ENCODE measurements at regions not wholly inside any gene's neighbourhood (a gene's known extent, or its start where the extent isn't known, plus 50 kb on each side); places are given as distances from the start of the nearest gene placed in this dataset.

DNA sequence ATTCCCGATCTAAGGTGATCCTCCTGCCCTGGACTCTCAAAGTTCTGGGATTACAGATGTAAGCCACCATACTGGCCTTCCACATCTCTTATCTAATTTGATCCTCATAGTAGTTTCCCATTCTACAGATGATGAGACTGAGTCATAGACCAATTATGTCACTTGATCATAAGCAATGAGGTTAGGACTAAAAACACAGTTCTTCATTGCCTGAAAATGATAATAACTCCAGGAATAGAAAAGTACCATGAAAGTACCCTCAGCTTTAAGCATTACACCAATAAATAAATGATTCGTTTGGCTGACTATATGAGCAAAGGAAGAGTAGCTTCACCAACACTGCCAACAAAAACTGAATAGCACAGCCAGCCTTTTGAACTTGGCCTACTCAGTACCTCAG lies 389.5 kb downstream of the ACTL7B start:
- no peak overlapping the region for H2AFZ ChIP-seq (ENCODE audit: low read length)
- H3K4me3 ChIP-seq (ENCODE audit: low read depth, low read length, poor library complexity, severe bottlenecking), result no peak overlapping the region
- H3K4me2 ChIP-seq (ENCODE audit: low read length), result no peak overlapping the region
- H3K79me2 ChIP-seq (ENCODE audit: insufficient read depth, low read length), result no peaks in the 10 kb centered on the region
- H3K9ac ChIP-seq (ENCODE audit: low read length), result no peak overlapping the region
- H3K27ac ChIP-seq (ENCODE audit: low read depth, low read length, poor library complexity, severe bottlenecking), result no peak overlapping the region
- H3K9me2 ChIP-seq (ENCODE audit: low read depth, low read length), result no peaks in the 10 kb centered on the region
- no peaks in the 10 kb centered on the region for H3K9me3 ChIP-seq (ENCODE audit: low read length)
- no peaks in the 10 kb centered on the region for H4K20me1 ChIP-seq (ENCODE audit: insufficient read depth, low read length)
- H3K4me1 ChIP-seq (ENCODE audit: insufficient read depth, low read length, severe bottlenecking), result no peaks in the 10 kb centered on the region
- TF ChIP-seq, protein P1, sequence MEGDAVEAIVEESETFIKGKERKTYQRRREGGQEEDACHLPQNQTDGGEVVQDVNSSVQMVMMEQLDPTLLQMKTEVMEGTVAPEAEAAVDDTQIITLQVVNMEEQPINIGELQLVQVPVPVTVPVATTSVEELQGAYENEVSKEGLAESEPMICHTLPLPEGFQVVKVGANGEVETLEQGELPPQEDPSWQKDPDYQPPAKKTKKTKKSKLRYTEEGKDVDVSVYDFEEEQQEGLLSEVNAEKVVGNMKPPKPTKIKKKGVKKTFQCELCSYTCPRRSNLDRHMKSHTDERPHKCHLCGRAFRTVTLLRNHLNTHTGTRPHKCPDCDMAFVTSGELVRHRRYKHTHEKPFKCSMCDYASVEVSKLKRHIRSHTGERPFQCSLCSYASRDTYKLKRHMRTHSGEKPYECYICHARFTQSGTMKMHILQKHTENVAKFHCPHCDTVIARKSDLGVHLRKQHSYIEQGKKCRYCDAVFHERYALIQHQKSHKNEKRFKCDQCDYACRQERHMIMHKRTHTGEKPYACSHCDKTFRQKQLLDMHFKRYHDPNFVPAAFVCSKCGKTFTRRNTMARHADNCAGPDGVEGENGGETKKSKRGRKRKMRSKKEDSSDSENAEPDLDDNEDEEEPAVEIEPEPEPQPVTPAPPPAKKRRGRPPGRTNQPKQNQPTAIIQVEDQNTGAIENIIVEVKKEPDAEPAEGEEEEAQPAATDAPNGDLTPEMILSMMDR (IDR thresholded peaks at IDR 0.05; ENCODE audit: low read length), result no peak
- TF ChIP-seq EZH2 (IDR thresholded peaks at IDR 0.05; ENCODE audit: borderline replicate concordance, low read length), result no peak
- no peaks in the 10 kb centered on the region for H3K36me3 ChIP-seq (ENCODE audit: insufficient read depth, low read length)
- H3F3A ChIP-seq (ENCODE audit: insufficient read depth, low read length), result no peaks in the 10 kb centered on the region
- H3K27me3 ChIP-seq (ENCODE audit: insufficient read depth, low read length), result no peaks in the 10 kb centered on the region

DNA sequence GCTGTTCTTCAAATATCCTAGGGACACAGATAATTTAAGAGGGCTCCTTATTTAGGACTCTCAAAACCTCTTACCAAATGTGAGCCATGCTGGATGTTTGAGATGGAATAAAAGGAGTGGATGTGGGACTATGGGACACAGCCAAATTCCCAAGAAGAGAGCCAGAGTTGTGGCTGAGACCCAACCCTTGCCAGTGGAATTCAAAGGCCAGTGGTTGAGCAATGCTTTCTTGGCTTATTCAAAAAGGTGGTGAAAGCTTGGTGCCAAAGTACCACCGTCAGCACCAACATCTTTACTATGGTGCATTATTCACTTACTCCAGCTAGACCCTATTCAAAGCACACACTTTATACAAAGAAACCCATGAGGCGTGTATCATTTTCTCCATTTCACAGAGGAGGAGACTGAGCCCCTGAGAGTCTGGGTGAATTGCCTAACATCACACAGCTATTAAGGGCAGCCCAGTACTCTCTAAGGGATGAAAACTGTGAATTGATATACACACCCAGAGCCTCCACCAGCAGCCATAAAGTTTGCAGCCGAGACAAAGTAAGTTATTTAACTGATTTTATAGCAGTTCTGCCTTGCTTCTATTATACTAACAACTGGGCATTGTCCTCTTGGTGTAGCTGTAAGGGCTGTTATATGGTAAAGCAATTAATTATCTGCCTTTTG lies 391.7 kb downstream of the ACTL7B start:
- no peaks in the 10 kb centered on the region for H3K36me3 ChIP-seq (ENCODE audit: insufficient read depth, low read length)
- H3K4me2 ChIP-seq (ENCODE audit: low read length), result no peak overlapping the region
- no peaks in the 10 kb centered on the region for H3K79me2 ChIP-seq (ENCODE audit: insufficient read depth, low read length)
- H3K27ac ChIP-seq (ENCODE audit: low read depth, low read length, poor library complexity, severe bottlenecking), result no peak overlapping the region
- no peaks in the 10 kb centered on the region for H3K9me3 ChIP-seq (ENCODE audit: low read length)
- no peak overlapping the region for H2AFZ ChIP-seq (ENCODE audit: low read length)
- H4K20me1 ChIP-seq (ENCODE audit: insufficient read depth, low read length), result no peaks in the 10 kb centered on the region
- no peak overlapping the region for H3K9ac ChIP-seq (ENCODE audit: low read length)
- H3K4me3 ChIP-seq (ENCODE audit: low read depth, low read length, poor library complexity, severe bottlenecking), result no peak overlapping the region
- H3K9me2 ChIP-seq (ENCODE audit: low read depth, low read length), result no peaks in the 10 kb centered on the region
- no peaks in the 10 kb centered on the region for H3K4me1 ChIP-seq (ENCODE audit: insufficient read depth, low read length, severe bottlenecking)
- H3K27me3 ChIP-seq (ENCODE audit: insufficient read depth, low read length), result no peaks in the 10 kb centered on the region
- TF ChIP-seq, protein P1 (IDR thresholded peaks at IDR 0.05; ENCODE audit: low read length), result no peak
- TF ChIP-seq EZH2 (IDR thresholded peaks at IDR 0.05; ENCODE audit: borderline replicate concordance, low read length), result no peak
- H3F3A ChIP-seq (ENCODE audit: insufficient read depth, low read length), result no peaks in the 10 kb centered on the region

DNA sequence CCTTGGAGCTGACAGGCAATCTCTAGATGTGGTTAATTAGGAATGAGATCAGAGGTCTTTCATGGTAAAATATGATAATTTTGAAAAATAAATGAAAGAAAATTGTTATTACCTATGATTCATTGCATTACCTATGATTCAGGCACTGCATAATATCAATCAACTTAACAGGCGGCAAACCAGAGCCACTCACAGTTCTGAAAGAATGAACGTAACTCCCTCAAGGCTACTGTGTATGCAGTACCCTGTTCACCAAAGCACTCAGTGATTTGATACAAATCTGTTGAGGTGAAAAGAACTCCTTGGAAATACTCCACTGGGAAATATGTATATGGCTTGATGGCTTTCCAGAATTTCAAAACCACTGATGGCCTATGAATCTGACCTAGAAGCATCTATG lies 398.9 kb downstream of the ACTL7B start:
- TF ChIP-seq EZH2 (IDR thresholded peaks at IDR 0.05; ENCODE audit: borderline replicate concordance, low read length), result no peak
- TF ChIP-seq, protein P1 (IDR thresholded peaks at IDR 0.05; ENCODE audit: low read length), result no peak
- H3F3A ChIP-seq (ENCODE audit: insufficient read depth, low read length), result no peaks in the 10 kb centered on the region
- H3K4me2 ChIP-seq (ENCODE audit: low read length), result no peak overlapping the region

More for the DNA sequence above, 398.9 kb downstream of the ACTL7B start:
- H2AFZ ChIP-seq (ENCODE audit: low read length), result no peak overlapping the region
- H3K9me3 ChIP-seq (ENCODE audit: low read length), result no peaks in the 10 kb centered on the region
- H4K20me1 ChIP-seq (ENCODE audit: insufficient read depth, low read length), result no peaks in the 10 kb centered on the region
- H3K27me3 ChIP-seq (ENCODE audit: insufficient read depth, low read length), result no peaks in the 10 kb centered on the region
- no peaks in the 10 kb centered on the region for H3K9me2 ChIP-seq (ENCODE audit: low read depth, low read length)
- H3K4me3 ChIP-seq (ENCODE audit: low read depth, low read length, poor library complexity, severe bottlenecking), result no peak overlapping the region
- no peak overlapping the region for H3K27ac ChIP-seq (ENCODE audit: low read depth, low read length, poor library complexity, severe bottlenecking)
- no peaks in the 10 kb centered on the region for H3K4me1 ChIP-seq (ENCODE audit: insufficient read depth, low read length, severe bottlenecking)
- H3K9ac ChIP-seq (ENCODE audit: low read length), result no peak overlapping the region
- H3K36me3 ChIP-seq (ENCODE audit: insufficient read depth, low read length), result no peaks in the 10 kb centered on the region
- no peaks in the 10 kb centered on the region for H3K79me2 ChIP-seq (ENCODE audit: insufficient read depth, low read length)

Measured in OCI-LY1 (cell line).